Right lobe of liver (tissue), 6 donors: ENCODE measurements at regions not wholly inside any gene's neighbourhood (a gene's known extent, or its start where the extent isn't known, plus 50 kb on each side); places are given as distances from the start of the nearest gene placed in this dataset.

Source experiments
- ATAC-seq, 4 donors: fragments of 200-7000 bp; cut with Tn5 transposase; one replicate each; pipeline ENCODE4 v1.9.1; 2020; ENCODE audit warnings: mild to moderate bottlenecking in 4 of 4, moderate library complexity in 4 of 4
- DNase-seq, 3 donors: peaks; one replicate each; pipeline ENCODE4 v3.0.0-alpha.2; 2020
- H3K27ac ChIP-seq, 3 donors: fragments of 200-600 bp; one replicate each; pipeline ENCODE4 v1.8.0; 2022
- H3K27me3 ChIP-seq, 2 donors: fragments of 200-600 bp; one replicate each; pipeline ENCODE4 v1.8.0; 2022
- H3K36me3 ChIP-seq, 4 donors: fragments of 200-600 bp; sonication (generic) in 1 of 4; one replicate each; pipeline versions ENCODE4 v1.5.1 to v1.8.0; 2017 to 2022; ENCODE audit warnings: control low read depth in 1 of 4
- H3K4me1 ChIP-seq, 4 donors: fragments of 200-600 bp; sonication (generic) in 1 of 4; one replicate each; pipeline versions ENCODE4 v1.5.1 to v1.8.0; 2017 to 2022; ENCODE audit warnings: control low read depth in 1 of 4
- H3K4me3 ChIP-seq, 3 donors: fragments of 200-600 bp; one replicate each; pipeline ENCODE4 v1.8.0; 2022
- H3K9me3 ChIP-seq, 4 donors: fragments of 200-600 bp; sonication (generic) in 1 of 4; one replicate each; pipeline versions ENCODE4 v1.5.1 to v1.8.0; 2017 to 2022; ENCODE audit warnings: control low read depth in 1 of 4
- POLR2A ChIP-seq: fragments of 450-650 bp; IDR thresholded peaks from one replicate; pipeline ENCODE4 v1.6.1; 2017; ENCODE audit warnings: antibody characterized with exemption, mild to moderate bottlenecking
- WGBS: methylation state at CpG from one replicate; pipeline ENCODE4 v1.1.6; 2018; ENCODE audit warnings: low coverage, low lambda C conversion rate; ENCODE audit not compliant: insufficient coverage; ENCODE audit errors: missing lambda C conversion rate; 5-methylcytosine and 5-hydroxymethylcytosine counted together
- intact Hi-C, 2 donors: fragments of 100-400 bp; cut with DNase I; formaldehyde crosslinking; loops; one replicate each; pipeline versions ENCODE4 v1.11.2 to v1.14.1; 2022
- TF ChIP-seq, protein P1 (sequence below), 4 donors: fragments of 200-600 bp in 3 of 4; fragments of 450-650 bp in 1 of 4; IDR thresholded peaks; one replicate each; pipeline versions ENCODE4 v1.5.1 to v1.8.0; 2016 to 2022; ENCODE audit warnings: antibody characterized with exemption in 4 of 4, mild to moderate bottlenecking in 2 of 4
- donor health status: DM: no; HTN: yes; CAD: no.
- donor health status: DM: no; HTN: no; CAD: no.
- donor health status: DM: no; HTN: no; CAD: no.
- donor health status: DM: no; HTN: yes; CAD: no.
- donor health status: DM: no; HTN: yes; CAD: no.

- H3K27ac ChIP-seq = no peak overlapping the region
- H3K9me3 ChIP-seq = no peaks in the 10 kb centered on the region
- H3K4me1 ChIP-seq = no peaks in the 10 kb centered on the region
- DNase-seq (no peak), ATAC-seq (no peak)
- no peak overlapping the region for H3K4me3 ChIP-seq
- TF ChIP-seq, protein P1, sequence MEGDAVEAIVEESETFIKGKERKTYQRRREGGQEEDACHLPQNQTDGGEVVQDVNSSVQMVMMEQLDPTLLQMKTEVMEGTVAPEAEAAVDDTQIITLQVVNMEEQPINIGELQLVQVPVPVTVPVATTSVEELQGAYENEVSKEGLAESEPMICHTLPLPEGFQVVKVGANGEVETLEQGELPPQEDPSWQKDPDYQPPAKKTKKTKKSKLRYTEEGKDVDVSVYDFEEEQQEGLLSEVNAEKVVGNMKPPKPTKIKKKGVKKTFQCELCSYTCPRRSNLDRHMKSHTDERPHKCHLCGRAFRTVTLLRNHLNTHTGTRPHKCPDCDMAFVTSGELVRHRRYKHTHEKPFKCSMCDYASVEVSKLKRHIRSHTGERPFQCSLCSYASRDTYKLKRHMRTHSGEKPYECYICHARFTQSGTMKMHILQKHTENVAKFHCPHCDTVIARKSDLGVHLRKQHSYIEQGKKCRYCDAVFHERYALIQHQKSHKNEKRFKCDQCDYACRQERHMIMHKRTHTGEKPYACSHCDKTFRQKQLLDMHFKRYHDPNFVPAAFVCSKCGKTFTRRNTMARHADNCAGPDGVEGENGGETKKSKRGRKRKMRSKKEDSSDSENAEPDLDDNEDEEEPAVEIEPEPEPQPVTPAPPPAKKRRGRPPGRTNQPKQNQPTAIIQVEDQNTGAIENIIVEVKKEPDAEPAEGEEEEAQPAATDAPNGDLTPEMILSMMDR (IDR thresholded peaks at IDR 0.05) = no peak
- TF ChIP-seq POLR2A = no peak
- intact Hi-C loops = no loop called here
- no peaks in the 10 kb centered on the region for H3K27me3 ChIP-seq
- WGBS = 91% methylated on average over 1 of the region's 1 CpG
- H3K36me3 ChIP-seq = no peaks in the 10 kb centered on the region
Measured at GRCh38 chr3:151995091-151995490, 121.6 kb downstream of the SUCNR1 start.

- ATAC-seq (no peak), DNase-seq (no peak)
- H3K9me3 ChIP-seq = no peaks in the 10 kb centered on the region
- no peak overlapping the region for H3K4me3 ChIP-seq
- TF ChIP-seq, protein P1 (IDR thresholded peaks at IDR 0.05) = no peak
- no peak for TF ChIP-seq POLR2A
- no peak overlapping the region for H3K27ac ChIP-seq
- intact Hi-C loops = no loop called here
- no peaks in the 10 kb centered on the region for H3K27me3 ChIP-seq
- no peaks in the 10 kb centered on the region for H3K36me3 ChIP-seq
- 85% methylated on average over 2 of the region's 2 CpGs for whole genome bisulfite sequencing
- no peaks in the 10 kb centered on the region for H3K4me1 ChIP-seq
Measured at GRCh38 chr3:151998744-151999143, 125.3 kb downstream of the SUCNR1 start.

- no peak for TF ChIP-seq POLR2A
- TF ChIP-seq, protein P1 (IDR thresholded peaks at IDR 0.05) = no peak
- DNase-seq = no peak
- Histone ChIP-seq H3K4me1 (no peaks in the 10 kb centered on the region), H3K27ac (no peak overlapping the region), H3K27me3 (no peaks in the 10 kb centered on the region), H3K4me3 (no peak overlapping the region), H3K36me3 (no peaks in the 10 kb centered on the region), H3K9me3 (no peaks in the 10 kb centered on the region)
- no peak for ATAC-seq
- WGBS = 76% methylated on average over 2 of the region's 5 CpGs
- intact Hi-C loops = no loop called here
Measured at GRCh38 chr3:151999936-152000335, 126.5 kb downstream of the SUCNR1 start.

DNA sequence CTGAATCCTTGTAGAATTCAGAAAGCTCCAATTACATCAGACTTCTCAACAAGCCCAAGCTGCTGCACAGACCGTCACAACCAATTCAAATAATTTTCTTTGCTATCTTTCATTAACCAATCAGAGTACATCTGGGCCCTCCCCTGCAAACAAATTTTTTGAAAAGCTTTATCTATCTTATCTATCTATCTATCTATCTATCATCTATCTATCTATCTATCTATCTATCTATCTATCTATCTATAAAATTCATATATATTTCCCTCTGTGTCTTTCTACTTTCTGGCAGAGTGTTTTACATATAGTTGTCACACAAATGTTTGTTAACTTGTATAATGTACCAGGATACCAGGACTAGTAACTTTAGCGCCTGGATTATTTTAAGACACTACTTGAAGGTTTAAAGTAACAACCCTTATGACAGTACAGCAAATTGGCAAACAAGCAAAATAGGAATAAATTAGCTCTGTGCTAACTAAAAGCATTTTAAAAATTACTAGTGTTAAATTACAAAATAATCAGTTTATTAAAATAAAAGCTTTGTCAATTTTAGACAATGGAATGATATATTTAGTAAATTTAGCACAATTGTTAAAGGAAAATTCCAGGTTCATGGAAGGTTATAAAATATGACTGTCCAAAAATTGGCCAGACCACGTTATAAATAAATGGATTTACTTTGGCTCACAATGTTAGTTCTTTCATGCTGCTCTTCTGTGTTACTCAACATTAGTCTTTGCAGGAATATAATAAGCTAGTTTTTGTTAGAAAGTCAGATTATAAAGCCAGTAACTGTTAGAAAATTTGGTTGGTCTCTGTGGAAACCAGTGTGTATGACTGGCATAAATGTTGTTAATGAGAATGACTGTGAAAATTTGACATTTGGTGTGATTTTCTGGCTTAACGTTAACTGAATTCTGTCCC, 138.6 kb downstream of the SUCNR1 start:
- no peak overlapping the region for H3K4me3 ChIP-seq
- no peak overlapping the region for H3K27ac ChIP-seq
- ATAC-seq (no peak), DNase-seq (no peak)
- intact Hi-C loops = no loop called here
- no peaks in the 10 kb centered on the region for H3K36me3 ChIP-seq
- 66% methylated on average over 4 of the region's 4 CpGs for WGBS
- H3K9me3 ChIP-seq = no peaks in the 10 kb centered on the region
- H3K27me3 ChIP-seq = no peaks in the 10 kb centered on the region
- H3K4me1 ChIP-seq = no peaks in the 10 kb centered on the region
- TF ChIP-seq POLR2A = no peak
- TF ChIP-seq, protein P1 (IDR thresholded peaks at IDR 0.05) = no peak
